H1 (cell line): ENCODE measurements at regions not wholly inside any gene's neighbourhood (a gene's known extent, or its start where the extent isn't known, plus 50 kb on each side); places are given as distances from the start of the nearest gene placed in this dataset.

Experiments used
- CTCF ChIA-PET: fragments of 300-600 bp; sonication (Branson Sonifier 250); formaldehyde crosslinking; loops from one replicate; lab custom pipeline; 2021; ENCODE audit not compliant: partially characterized antibody; lab: Charles Lee
- POLR2A ChIA-PET: fragments of 300-600 bp; sonication (Branson Sonifier 250); formaldehyde crosslinking; loops from one replicate; lab custom pipeline; 2021; ENCODE audit warnings: inconsistent platforms; ENCODE audit not compliant: partially characterized antibody; lab: Charles Lee
- DNase-seq, 2 experiments: peaks; one replicate each; pipeline versions ENCODE4 v3.0.0 to v3.0.0-alpha.2; 2010 to 2022; ENCODE audit warnings: low spot score in 2 of 2, low read depth in 1 of 2, mixed read lengths in 1 of 2
- FAIRE-seq: peaks from 2 replicates; lab custom pipeline; 2011; peaks lifted over from hg19 to GRCh38; lab: Jason Lieb, UNC
- H2AFZ ChIP-seq: 2 replicates; pipeline ENCODE4 v1.8.1; 2012; ENCODE audit warnings: low read length, inconsistent platforms
- H2AK5ac ChIP-seq: 2 replicates; pipeline ENCODE4 v1.6.1; 2013; ENCODE audit warnings: low read depth, low read length
- H2BK120ac ChIP-seq: replicated peaks from 2 replicates; pipeline ENCODE3; 2013; ENCODE audit warnings: low read depth, low read length, inconsistent platforms
- H2BK12ac ChIP-seq: 2 replicates; pipeline ENCODE4 v1.6.1; 2013; ENCODE audit warnings: low read depth, low read length
- H2BK15ac ChIP-seq: 2 replicates; pipeline ENCODE4 v1.6.1; 2013; ENCODE audit warnings: low read length
- H2BK20ac ChIP-seq: 2 replicates; pipeline ENCODE4 v1.6.1; 2013; ENCODE audit warnings: low read length
- H2BK5ac ChIP-seq: 2 replicates; pipeline ENCODE4 v1.6.1; 2013; ENCODE audit warnings: low read depth, low read length
- H3K14ac ChIP-seq: 2 replicates; pipeline ENCODE4 v1.6.1; 2013; ENCODE audit warnings: inconsistent platforms; ENCODE audit not compliant: insufficient read length
- H3K18ac ChIP-seq: 2 replicates; pipeline ENCODE4 v1.6.1; 2013; ENCODE audit warnings: low read length; ENCODE audit errors: extremely low read depth
- H3K23ac ChIP-seq: 2 replicates; pipeline ENCODE4 v1.6.1; 2013; ENCODE audit warnings: inconsistent platforms; ENCODE audit not compliant: insufficient read length
- H3K23me2 ChIP-seq: 2 replicates; pipeline ENCODE4 v1.6.1; 2013; ENCODE audit warnings: low read depth, low read length
- H3K27ac ChIP-seq: 2 replicates; pipeline ENCODE4 v1.6.1; 2011; ENCODE audit warnings: low read depth, low read length, inconsistent platforms
- H3K27me3 ChIP-seq, 4 experiments: replicated peaks in 1 of 4; 1 replicate in 1 of 4; 2 replicates in 3 of 4; pipeline versions ENCODE4 v1.6.1 to v1.8.1; 2011 to 2013; ENCODE audit warnings: low read length in 3 of 4, mild to moderate bottlenecking in 3 of 4, inconsistent platforms in 2 of 4, mixed read lengths in 2 of 4, moderate library complexity in 1 of 4; ENCODE audit not compliant: control insufficient read depth in 3 of 4, insufficient read depth in 3 of 4; ENCODE audit errors: extremely low read depth in 1 of 4
- H3K36me3 ChIP-seq, 4 experiments: 2 replicates each; pipeline versions ENCODE4 v1.6.1 to v1.8.1; 2011 to 2013; ENCODE audit warnings: mild to moderate bottlenecking in 4 of 4, low read length in 3 of 4, moderate library complexity in 2 of 4, control low read depth in 1 of 4, inconsistent platforms in 1 of 4; ENCODE audit not compliant: insufficient read depth in 4 of 4, control insufficient read depth in 2 of 4
- H3K4ac ChIP-seq: replicated peaks from 2 replicates; pipeline ENCODE3; 2013; ENCODE audit warnings: low read length, low read depth, mixed read lengths, inconsistent platforms; ENCODE audit not compliant: insufficient read length
- H3K4me1 ChIP-seq, 4 experiments: replicated peaks in 1 of 4; 1 replicate in 1 of 4; 2 replicates in 3 of 4; pipeline versions ENCODE4 v1.6.1 to v1.8.1; 2011 to 2013; ENCODE audit warnings: low read length in 3 of 4, inconsistent platforms in 2 of 4, mixed read lengths in 1 of 4; ENCODE audit not compliant: insufficient read depth in 4 of 4, control insufficient read depth in 3 of 4
- H3K4me2 ChIP-seq, 2 experiments: 2 replicates each; pipeline versions ENCODE4 v1.6.1 to v1.8.1; 2011 to 2013; ENCODE audit warnings: low read depth in 2 of 2, low read length in 2 of 2, control low read depth in 1 of 2, inconsistent platforms in 1 of 2, mild to moderate bottlenecking in 1 of 2; ENCODE audit not compliant: insufficient read depth in 1 of 2
- H3K4me3 ChIP-seq, 4 experiments: fragments of 200-600, 300-600 bp in 1 of 4; sonication (generic), shearing (Covaris generic), sonication (Bioruptor Twin) in 1 of 4; 2 replicates each; pipeline versions ENCODE4 v1.5.1 to v1.8.1; 2011 to 2016; ENCODE audit warnings: low read length in 4 of 4, low read depth in 3 of 4, control low read depth in 2 of 4, inconsistent platforms in 2 of 4, mild to moderate bottlenecking in 2 of 4, mixed read lengths in 1 of 4, moderate library complexity in 1 of 4; ENCODE audit not compliant: insufficient read depth in 2 of 4; ENCODE audit errors: extremely low read depth in 1 of 4
- H3K56ac ChIP-seq: replicated peaks from 2 replicates; pipeline ENCODE3; 2013; ENCODE audit warnings: low read depth, mild to moderate bottlenecking, mixed read lengths, low read length, inconsistent platforms; ENCODE audit not compliant: insufficient read length
- H3K79me1 ChIP-seq: 2 replicates; pipeline ENCODE4 v1.6.1; 2013; ENCODE audit warnings: low read depth, low read length, control low read depth
- H3K79me2 ChIP-seq, 2 experiments: 2 replicates each; pipeline versions ENCODE4 v1.6.1 to v1.8.1; 2012 to 2013; ENCODE audit warnings: low read length in 2 of 2, mild to moderate bottlenecking in 2 of 2, inconsistent platforms in 1 of 2; ENCODE audit not compliant: insufficient read depth in 2 of 2, control insufficient read depth in 1 of 2
- H3K9ac ChIP-seq, 4 experiments: replicated peaks in 1 of 4; 1 replicate in 1 of 4; 2 replicates in 3 of 4; pipeline versions ENCODE4 v1.6.1 to v1.8.1; 2011 to 2013; ENCODE audit warnings: low read depth in 3 of 4, low read length in 3 of 4, control low read depth in 2 of 4, mild to moderate bottlenecking in 2 of 4, moderate library complexity in 2 of 4, inconsistent platforms in 1 of 4; ENCODE audit errors: extremely low read depth in 1 of 4
- H3K9me3 ChIP-seq, 2 experiments: 2 replicates each; pipeline versions ENCODE4 v1.6.1 to v1.8.1; 2012 to 2013; ENCODE audit warnings: mild to moderate bottlenecking in 2 of 2, moderate library complexity in 2 of 2, control low read depth in 1 of 2, inconsistent platforms in 1 of 2, low read depth in 1 of 2, low read length in 1 of 2, mixed read lengths in 1 of 2; ENCODE audit not compliant: insufficient read depth in 2 of 2
- H4K20me1 ChIP-seq, 2 experiments: replicated peaks in 1 of 2; 2 replicates each; pipeline versions ENCODE3 to v1.8.1; 2011 to 2013; ENCODE audit warnings: inconsistent platforms in 2 of 2, low read length in 2 of 2, mild to moderate bottlenecking in 1 of 2; ENCODE audit not compliant: insufficient read depth in 2 of 2, control insufficient read depth in 1 of 2
- H4K5ac ChIP-seq: 2 replicates; pipeline ENCODE4 v1.6.1; 2013; ENCODE audit warnings: low read length, low read depth, mixed read lengths, inconsistent platforms; ENCODE audit not compliant: insufficient read length
- H4K8ac ChIP-seq: 2 replicates; pipeline ENCODE4 v1.8.0; 2013; ENCODE audit warnings: mild to moderate bottlenecking, moderate library complexity, low read length, inconsistent platforms; ENCODE audit not compliant: insufficient read depth; ENCODE audit errors: extremely low read depth
- H4K91ac ChIP-seq: replicated peaks from 2 replicates; pipeline ENCODE3; 2013; ENCODE audit warnings: low read length, mixed read lengths, inconsistent platforms; ENCODE audit not compliant: insufficient read length
- SIN3A ChIP-seq, 2 experiments: IDR thresholded peaks in 1 of 2; conservative IDR thresholded peaks in 1 of 2; 2 replicates each; pipeline ENCODE4 v1.6.1; 2011 to 2012; ENCODE audit warnings: low read length in 2 of 2, improper control_type of control experiment in 1 of 2, low read depth in 1 of 2, mild to moderate bottlenecking in 1 of 2
- SP2 ChIP-seq: IDR thresholded peaks from 2 replicates; pipeline ENCODE4 v1.6.1; 2012; ENCODE audit warnings: mild to moderate bottlenecking, low read length, inconsistent platforms
- TAF7 ChIP-seq: optimal IDR thresholded peaks from 2 replicates; pipeline ENCODE3; 2011; ENCODE audit warnings: low read depth, mild to moderate bottlenecking, inconsistent platforms, low read length, moderate library complexity, borderline replicate concordance
- WGBS, 2 experiments: shearing (Covaris generic) in 1 of 2; methylation state at CpG; one replicate each; pipeline versions ENCODE4 v1.1.6 to v1.1.7; 2013 to 2015; ENCODE audit warnings: low lambda C conversion rate in 2 of 2, mixed read lengths in 2 of 2, inconsistent platforms in 1 of 2, low coverage in 1 of 2, missing lambda C conversion rate in 1 of 2; ENCODE audit not compliant: insufficient replicate concordance in 2 of 2, insufficient coverage in 1 of 2, insufficient read length in 1 of 2; ENCODE audit errors: extremely low coverage in 1 of 2, missing lambda C conversion rate in 1 of 2; 5-methylcytosine and 5-hydroxymethylcytosine counted together

DNA sequence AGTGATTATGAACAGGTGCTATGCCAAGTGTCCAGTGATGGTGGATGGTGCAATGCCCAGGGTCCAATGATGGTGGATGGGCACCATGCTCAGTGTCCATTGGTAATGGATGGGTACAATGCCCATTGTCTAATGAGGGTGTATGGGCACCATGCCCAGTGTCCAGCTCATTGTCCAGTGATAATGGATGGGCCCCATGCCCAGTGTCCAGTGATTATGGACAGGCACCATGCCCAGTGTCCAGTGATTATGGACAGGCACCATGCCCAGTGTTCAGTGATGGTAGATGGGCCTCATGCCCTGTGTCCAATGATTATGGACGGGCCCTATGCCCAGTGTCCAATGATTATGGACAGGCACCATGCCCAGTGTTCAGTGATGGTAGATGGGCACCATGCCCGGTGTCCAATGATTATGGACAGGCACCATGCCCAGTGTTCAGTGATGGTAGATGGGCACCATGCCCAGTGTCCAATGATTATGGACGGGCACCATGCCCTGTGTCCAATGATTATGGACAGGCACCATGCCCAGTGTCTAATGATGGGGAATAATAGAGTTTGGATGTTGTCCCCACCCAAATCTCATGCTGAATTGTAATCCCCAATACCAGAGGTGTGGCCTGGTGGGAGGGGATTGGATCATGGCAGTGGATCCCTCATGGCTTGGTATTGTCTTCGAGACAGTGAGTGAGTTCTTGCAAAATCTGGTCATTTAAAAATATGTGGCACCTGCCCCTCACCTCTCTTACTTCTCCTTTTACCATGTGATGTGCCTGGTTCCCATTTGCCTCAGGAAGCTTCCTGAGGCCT lies 87.8 kb downstream of the ANKRD10 start:
- no peak overlapping the region for H3K4ac ChIP-seq
- no peak for FAIRE-seq

More for the DNA sequence above, 87.8 kb downstream of the ANKRD10 start:
- H3K9me3 ChIP-seq: no peaks in the 10 kb centered on the region
- H3K4me1 ChIP-seq: no peaks in the 10 kb centered on the region
- no peak overlapping the region for H4K91ac ChIP-seq
- CTCF ChIA-PET: no interaction called here
- no peak overlapping the region for H3K14ac ChIP-seq
- no peaks in the 10 kb centered on the region; a peak in 1 of 7 replicates for H3K27me3 ChIP-seq
- no peak overlapping the region for H2BK5ac ChIP-seq
- H3K79me1 ChIP-seq: no peaks in the 10 kb centered on the region
- H2AK5ac ChIP-seq: no peak overlapping the region
- H4K5ac ChIP-seq: no peak overlapping the region
- H3K4me2 ChIP-seq: no peak overlapping the region
- H4K8ac ChIP-seq: no peak overlapping the region
- peaks cover 0 to 1% of the 10 kb centered on the region in 2 experiments for H4K20me1 ChIP-seq
- H2BK15ac ChIP-seq: no peak overlapping the region
- H3K79me2 ChIP-seq: no peaks in the 10 kb centered on the region
- no peak overlapping the region for H3K9ac ChIP-seq
- no peak overlapping the region for H3K23ac ChIP-seq
- no peak for DNase-seq
- TF ChIP-seq SIN3A (conservative IDR thresholded peaks at IDR 0.05 in 1 of 2, IDR thresholded peaks at IDR 0.05 in 1 of 2; ENCODE audit: low read depth in 1 of 2, low read length in 2 of 2): no peak
- no peak for TF ChIP-seq TAF7
- TF ChIP-seq SP2: no peak
- TF ChIP-seq, all 59 proteins: peak for 0
- 96% methylated on average over 4 of the region's 4 CpGs; no CpG with 5 or more reads in 1 of the 2 experiments for WGBS, 2 experiments
- Histone ChIP-seq H2AFZ (no peak overlapping the region), H3K36me3 (no peaks in the 10 kb centered on the region), H3K23me2 (no peaks in the 10 kb centered on the region), H3K4me3 (no peak overlapping the region), H2BK120ac (no peak overlapping the region), H2BK12ac (no peak overlapping the region), H3K27ac (no peak overlapping the region), H2BK20ac (no peak overlapping the region), H3K56ac (no peak overlapping the region), H3K18ac (no peak overlapping the region)
- POLR2A ChIA-PET: no interaction called here
